ENCODE measurements at regions not wholly inside any gene's neighbourhood (a gene's known extent, or its start where the extent isn't known, plus 50 kb on each side); places are given as distances from the start of the nearest gene placed in this dataset.

GRCh38 chr20:51945177-51945576 lies 142.9 kb upstream of the SALL4 start:
- TF ChIP-seq, protein P1, sequence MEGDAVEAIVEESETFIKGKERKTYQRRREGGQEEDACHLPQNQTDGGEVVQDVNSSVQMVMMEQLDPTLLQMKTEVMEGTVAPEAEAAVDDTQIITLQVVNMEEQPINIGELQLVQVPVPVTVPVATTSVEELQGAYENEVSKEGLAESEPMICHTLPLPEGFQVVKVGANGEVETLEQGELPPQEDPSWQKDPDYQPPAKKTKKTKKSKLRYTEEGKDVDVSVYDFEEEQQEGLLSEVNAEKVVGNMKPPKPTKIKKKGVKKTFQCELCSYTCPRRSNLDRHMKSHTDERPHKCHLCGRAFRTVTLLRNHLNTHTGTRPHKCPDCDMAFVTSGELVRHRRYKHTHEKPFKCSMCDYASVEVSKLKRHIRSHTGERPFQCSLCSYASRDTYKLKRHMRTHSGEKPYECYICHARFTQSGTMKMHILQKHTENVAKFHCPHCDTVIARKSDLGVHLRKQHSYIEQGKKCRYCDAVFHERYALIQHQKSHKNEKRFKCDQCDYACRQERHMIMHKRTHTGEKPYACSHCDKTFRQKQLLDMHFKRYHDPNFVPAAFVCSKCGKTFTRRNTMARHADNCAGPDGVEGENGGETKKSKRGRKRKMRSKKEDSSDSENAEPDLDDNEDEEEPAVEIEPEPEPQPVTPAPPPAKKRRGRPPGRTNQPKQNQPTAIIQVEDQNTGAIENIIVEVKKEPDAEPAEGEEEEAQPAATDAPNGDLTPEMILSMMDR (IDR thresholded peaks at IDR 0.05; ENCODE audit: low read length): no peak
- TF ChIP-seq EZH2 (IDR thresholded peaks at IDR 0.05; ENCODE audit: borderline replicate concordance, low read length): no peak

Data from OCI-LY1 (cell line).